Activated gamma-delta T cell treated with Interleukin-2 at 50 U/mL for 16 hours (primary cell): ENCODE measurements at regions not wholly inside any gene's neighbourhood (a gene's known extent, or its start where the extent isn't known, plus 50 kb on each side); places are given as distances from the start of the nearest gene placed in this dataset.

Source experiments
- DNase-seq: peaks from one replicate; pipeline ENCODE4 v3.0.0-alpha.2; 2020

- DNase-seq, result no peak
Measured at GRCh38 chr18:11307716-11308115, 158.3 kb upstream of the PIEZO2 start.

GRCh38 chr18:11305507-11305906 is 156.1 kb upstream of the PIEZO2 start:
- no peak for DNase-seq

- no peak for DNase-seq
Measured at GRCh38 chr18:11304928-11305327, 155.6 kb upstream of the PIEZO2 start.

- no peak for DNase-seq
Measured at GRCh38 chr18:11296946-11297345, 147.6 kb upstream of the PIEZO2 start.

- no peak for DNase-seq
Measured at GRCh38 chr18:11293794-11294193, 144.4 kb upstream of the PIEZO2 start.

GRCh38 chr18:11290786-11291185 is 141.4 kb upstream of the PIEZO2 start:
- no peak for DNase-seq

GRCh38 chr18:11289248-11289647 is 139.9 kb upstream of the PIEZO2 start:
- DNase-seq, result no peak

GRCh38 chr18:11288401-11288800 is 139.0 kb upstream of the PIEZO2 start:
- no peak for DNase-seq

- no peak for DNase-seq
Measured at GRCh38 chr18:11286431-11286830, 137.1 kb upstream of the PIEZO2 start.

- no peak for DNase-seq
Measured at GRCh38 chr18:11284811-11285210, 135.4 kb upstream of the PIEZO2 start.

- DNase-seq, result no peak
Measured at GRCh38 chr18:11284349-11284748, 135.0 kb upstream of the PIEZO2 start.

- no peak for DNase-seq
Measured at GRCh38 chr18:11283479-11284161, 134.3 kb upstream of the PIEZO2 start.

GRCh38 chr18:11279461-11279860 is 130.1 kb upstream of the PIEZO2 start:
- DNase-seq, result no peak

- DNase-seq, result no peak
Measured at GRCh38 chr18:11276678-11277077, 127.3 kb upstream of the PIEZO2 start.

- DNase-seq, result no peak
Measured at GRCh38 chr18:11274144-11274794, 124.9 kb upstream of the PIEZO2 start.

- DNase-seq, result no peak
Measured at GRCh38 chr18:11272516-11272915, 123.1 kb upstream of the PIEZO2 start.

- DNase-seq, result no peak
Measured at GRCh38 chr18:11271954-11272353, 122.6 kb upstream of the PIEZO2 start.

GRCh38 chr18:11269257-11269656 is 119.9 kb upstream of the PIEZO2 start:
- no peak for DNase-seq

- DNase-seq, result no peak
Measured at GRCh38 chr18:11268741-11269233, 119.4 kb upstream of the PIEZO2 start.

- no peak for DNase-seq
Measured at GRCh38 chr18:11268153-11268552, 118.8 kb upstream of the PIEZO2 start.

GRCh38 chr18:11266781-11267480 is 117.6 kb upstream of the PIEZO2 start:
- no peak for DNase-seq

- DNase-seq, result no peak
Measured at GRCh38 chr18:11261486-11261885, 112.1 kb upstream of the PIEZO2 start.

- no peak for DNase-seq
Measured at GRCh38 chr18:11260961-11261461, 111.6 kb upstream of the PIEZO2 start.
